ENCODE measurements at regions not wholly inside any gene's neighbourhood (a gene's known extent, or its start where the extent isn't known, plus 50 kb on each side); places are given as distances from the start of the nearest gene placed in this dataset.
A peak's percentile ranks its signal among the peaks of the same experiment; 100 is the strongest.

DNA sequence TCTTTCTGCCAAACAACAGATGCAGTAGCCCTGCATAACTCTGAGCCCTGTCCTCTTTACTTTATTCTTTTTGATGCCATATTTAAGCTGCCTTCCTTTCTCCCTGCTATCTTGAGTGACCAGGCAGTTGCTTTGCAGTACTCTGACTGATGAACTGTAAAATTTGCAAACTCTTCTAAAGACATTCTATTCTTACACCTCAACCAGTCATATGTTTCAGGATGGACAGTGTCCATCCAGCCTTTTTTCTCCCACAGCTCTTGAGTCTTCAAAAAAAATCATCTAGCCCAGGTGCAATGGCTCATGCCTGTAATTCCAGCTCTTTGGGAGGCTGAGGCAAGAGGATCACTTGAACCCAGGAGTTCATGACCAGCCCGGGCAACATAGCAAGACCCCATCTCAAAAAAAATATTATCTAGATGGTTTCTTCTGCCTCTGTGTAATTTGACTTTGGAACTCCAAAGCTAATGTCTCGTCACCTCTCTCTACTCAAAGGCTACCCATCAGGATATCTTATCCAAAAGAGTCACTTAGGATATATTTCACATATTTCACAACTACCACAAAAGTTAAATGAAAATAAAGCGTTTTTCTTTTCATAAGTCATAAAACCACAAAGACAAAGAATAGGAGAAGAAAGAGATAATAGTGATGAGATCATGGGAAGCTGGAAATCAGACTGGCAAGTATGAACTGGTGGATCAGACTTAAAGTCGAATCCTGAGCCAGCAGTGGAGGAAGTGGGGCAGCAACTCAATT, 54.6 kb upstream of the IPO9 start:
- peak; percentile 92 for DNase-seq

DNA sequence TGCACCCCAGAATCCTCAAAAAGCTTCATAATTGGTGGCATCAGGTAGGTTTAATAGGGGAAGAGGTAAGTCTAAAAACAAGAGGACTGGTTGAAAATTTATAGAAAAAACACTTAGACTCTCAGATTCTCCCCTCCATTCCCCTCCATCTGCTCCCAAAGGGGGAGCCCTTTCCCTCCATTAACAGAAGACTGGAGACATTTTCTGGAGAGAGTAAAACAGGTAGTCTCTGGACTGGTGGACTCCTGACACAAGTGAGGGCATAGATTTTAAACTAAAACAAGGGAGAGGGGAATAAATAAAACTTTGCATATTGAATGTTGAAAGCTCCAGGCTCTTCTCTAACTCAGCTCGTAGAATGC, 54.0 kb upstream of the IPO9 start:
- DNase-seq = no peak

DNA sequence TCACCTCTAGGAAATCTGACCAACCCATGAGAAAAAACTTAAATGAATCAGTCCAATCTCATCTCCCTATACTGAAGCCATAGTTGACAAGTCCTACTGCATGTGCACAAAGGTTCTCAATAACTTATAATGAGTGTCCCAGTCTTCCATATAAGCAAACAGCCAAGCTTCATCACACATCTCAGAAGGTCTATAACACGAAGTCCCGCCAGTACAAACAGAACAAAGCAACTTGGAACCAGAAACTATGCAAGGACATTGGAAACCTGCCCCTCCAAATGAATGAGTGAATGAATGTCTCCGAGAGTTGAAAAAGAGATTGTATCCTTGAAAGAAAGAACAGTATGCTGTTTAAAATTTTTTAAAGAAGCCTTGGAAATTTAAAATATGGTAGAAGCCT, 53.6 kb upstream of the IPO9 start:
- no peak for DNase-seq

- DNase-seq = no peak
These were observed 50.5 kb upstream of the IPO9 start for GRCh38 chr1:201778279-201779065.

Data from fibroblast of skin of scalp (primary cell).